ENCODE measurements at regions not wholly inside any gene's neighbourhood (a gene's known extent, or its start where the extent isn't known, plus 50 kb on each side); places are given as distances from the start of the nearest gene placed in this dataset.

DNA sequence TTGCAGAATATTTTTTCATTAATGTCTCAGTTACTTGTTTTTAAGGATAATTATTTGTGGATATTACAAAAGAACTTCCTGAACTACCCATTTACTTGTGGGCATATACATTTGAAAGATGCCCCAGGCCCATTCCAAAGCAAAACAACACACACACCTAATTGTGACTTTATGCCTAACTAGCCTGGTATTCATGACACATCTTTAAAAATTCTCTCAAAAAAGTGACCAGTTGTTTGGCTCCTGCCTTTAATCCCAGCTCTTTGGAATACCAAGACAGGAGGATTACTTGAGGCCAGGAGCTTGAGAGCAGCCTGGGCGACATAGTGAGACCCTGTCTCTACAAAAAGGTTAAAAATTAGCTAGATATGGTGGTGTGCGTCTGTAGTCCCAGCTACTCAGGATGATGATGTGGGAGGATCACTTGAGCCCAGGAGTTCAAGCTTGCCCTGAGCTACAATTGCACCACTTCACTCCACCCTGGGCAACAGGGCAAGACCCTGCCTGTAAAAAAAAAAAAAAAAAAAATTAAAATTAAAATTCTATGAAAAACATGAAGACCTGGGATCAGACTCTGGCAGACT, 51.7 kb upstream of the SLC4A7 start:
- Histone ChIP-seq H3K4me3 (no peak overlapping the region), H3K9me3 (no peaks in the 10 kb centered on the region), H3K4me1 (replicated peaks) (no peaks in the 10 kb centered on the region), H3K27ac (no peak overlapping the region), H3K27me3 (replicated peaks; ENCODE audit: insufficient read depth) (no peaks in the 10 kb centered on the region), H3K36me3 (no peaks in the 10 kb centered on the region)
- TF ChIP-seq POLR2A (IDR thresholded peaks at IDR 0.05) (no peak), POLR2AphosphoS5 (IDR thresholded peaks at IDR 0.05) (no peak)
- TF ChIP-seq, protein P1, sequence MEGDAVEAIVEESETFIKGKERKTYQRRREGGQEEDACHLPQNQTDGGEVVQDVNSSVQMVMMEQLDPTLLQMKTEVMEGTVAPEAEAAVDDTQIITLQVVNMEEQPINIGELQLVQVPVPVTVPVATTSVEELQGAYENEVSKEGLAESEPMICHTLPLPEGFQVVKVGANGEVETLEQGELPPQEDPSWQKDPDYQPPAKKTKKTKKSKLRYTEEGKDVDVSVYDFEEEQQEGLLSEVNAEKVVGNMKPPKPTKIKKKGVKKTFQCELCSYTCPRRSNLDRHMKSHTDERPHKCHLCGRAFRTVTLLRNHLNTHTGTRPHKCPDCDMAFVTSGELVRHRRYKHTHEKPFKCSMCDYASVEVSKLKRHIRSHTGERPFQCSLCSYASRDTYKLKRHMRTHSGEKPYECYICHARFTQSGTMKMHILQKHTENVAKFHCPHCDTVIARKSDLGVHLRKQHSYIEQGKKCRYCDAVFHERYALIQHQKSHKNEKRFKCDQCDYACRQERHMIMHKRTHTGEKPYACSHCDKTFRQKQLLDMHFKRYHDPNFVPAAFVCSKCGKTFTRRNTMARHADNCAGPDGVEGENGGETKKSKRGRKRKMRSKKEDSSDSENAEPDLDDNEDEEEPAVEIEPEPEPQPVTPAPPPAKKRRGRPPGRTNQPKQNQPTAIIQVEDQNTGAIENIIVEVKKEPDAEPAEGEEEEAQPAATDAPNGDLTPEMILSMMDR (IDR thresholded peaks at IDR 0.05) = no peak
- no peak for DNase-seq (ENCODE audit: low spot score)
- intact Hi-C loops (cut with DNase I) = no loop called here
- 86% methylated on average over 2 of the region's 2 CpGs for WGBS

DNA sequence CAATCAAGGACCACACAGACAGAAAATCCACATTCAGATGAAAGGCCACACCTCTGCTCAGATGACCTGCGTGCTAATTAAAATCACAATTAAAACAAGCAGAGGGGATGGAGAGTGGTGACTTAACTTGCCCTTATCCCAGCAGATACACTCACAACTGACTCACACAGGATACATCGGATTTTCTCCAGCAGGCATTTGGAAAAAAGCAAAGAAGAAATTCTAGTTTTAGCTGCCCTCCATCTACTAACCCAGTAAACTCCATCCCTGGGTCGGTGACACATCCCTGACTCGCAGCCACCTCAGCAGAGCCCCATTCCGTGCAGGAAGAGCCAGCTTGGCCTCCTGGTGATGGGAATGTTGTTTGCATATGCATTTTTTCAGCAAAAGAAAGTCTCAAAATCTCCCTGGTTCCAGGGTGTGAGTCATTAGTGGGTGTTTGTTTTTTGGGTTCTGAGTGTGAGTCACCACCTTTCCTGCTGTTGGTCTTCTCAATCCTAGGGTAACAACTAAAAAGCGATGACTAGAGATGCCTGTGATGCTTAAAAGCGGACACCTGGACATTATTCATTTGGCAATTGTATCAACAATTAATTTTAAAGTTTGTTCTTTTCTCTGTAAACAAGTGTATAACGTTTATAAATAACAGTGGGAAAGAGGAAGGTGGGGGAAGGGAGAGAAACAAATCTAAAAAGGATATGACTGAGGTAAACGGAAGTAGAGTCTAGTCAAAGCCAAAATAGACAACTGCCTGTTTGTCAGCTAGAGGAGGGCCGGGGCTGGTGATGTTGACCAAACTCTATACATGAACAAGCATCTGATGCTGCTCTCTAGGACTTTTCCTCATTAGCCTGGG, 49.8 kb upstream of the SLC4A7 start:
- Histone ChIP-seq H3K36me3 (no peaks in the 10 kb centered on the region), H3K4me3 (no peak overlapping the region), H3K27ac (peak overlapping the region; percentile 18 to 28), H3K9me3 (no peaks in the 10 kb centered on the region), H3K4me1 (replicated peaks) (no peaks in the 10 kb centered on the region), H3K27me3 (replicated peaks; ENCODE audit: insufficient read depth) (no peaks in the 10 kb centered on the region)
- intact Hi-C loops (cut with DNase I) = loop anchor here (5.0 kb wide), 1 partner anchor 52 kb away; the partner anchor contains the start of gene SLC4A7
- DNase-seq (ENCODE audit: low spot score) = peak; percentile 5
- 22% methylated on average over 10 of the region's 10 CpGs for WGBS
- TF ChIP-seq, protein P1 (IDR thresholded peaks at IDR 0.05) = no peak
- TF ChIP-seq POLR2AphosphoS5 (IDR thresholded peaks at IDR 0.05) (no peak), POLR2A (IDR thresholded peaks at IDR 0.05) (no peak)

Small RNA genes in the stretch of these regions (small RNA-seq; reads per million reads assigned to genes)
- gene AC098614.2 (0 reads per million in 2 donors), gene RF00019 (0 reads per million in 2 donors)
